HG03060 (cell line): ENCODE measurements at regions not wholly inside any gene's neighbourhood (a gene's known extent, or its start where the extent isn't known, plus 50 kb on each side); places are given as distances from the start of the nearest gene placed in this dataset.

ENCODE experiments used
- ATAC-seq: cut with Tn5 transposase; IDR thresholded peaks from one replicate; pipeline ENCODE4 v1.9.1; 2021; ENCODE audit warnings: low read depth, moderate number of reproducible peaks; ENCODE audit not compliant: unreplicated experiment

GRCh38 chr10:5305374-5305773 is 59.4 kb upstream of the UCN3 start:
- no peak for ATAC-seq

- no peak for ATAC-seq
Observed at GRCh38 chr10:5310914-5311313, 53.9 kb upstream of the UCN3 start.

- ATAC-seq = no peak
Observed at GRCh38 chr10:5311617-5312016, 53.1 kb upstream of the UCN3 start.

- no peak for ATAC-seq
Observed at GRCh38 chr10:5314840-5315239, 49.9 kb upstream of the UCN3 start.
